Gastrocnemius medialis (tissue), 4 donors: ENCODE measurements at regions not wholly inside any gene's neighbourhood (a gene's known extent, or its start where the extent isn't known, plus 50 kb on each side); places are given as distances from the start of the nearest gene placed in this dataset.

Experiments
- CTCF ChIP-seq, 5 experiments: fragments of 450-650 bp in 3 of 5; fragments of 200-600 bp in 2 of 5; sonication (generic) in 2 of 5; IDR thresholded peaks in 4 of 5; conservative IDR thresholded peaks in 1 of 5; 1 replicate in 4 of 5; 2 replicates in 1 of 5; pipeline ENCODE4 v1.5.1; 2016 to 2019; ENCODE audit warnings: antibody characterized with exemption in 5 of 5, mild to moderate bottlenecking in 3 of 5, moderate library complexity in 3 of 5
- POLR2A ChIP-seq, 2 donors: fragments of 450-650 bp; IDR thresholded peaks; one replicate each; pipeline ENCODE4 v1.6.1; 2017; ENCODE audit warnings: antibody characterized with exemption in 2 of 2, mild to moderate bottlenecking in 2 of 2, moderate library complexity in 2 of 2

DNA sequence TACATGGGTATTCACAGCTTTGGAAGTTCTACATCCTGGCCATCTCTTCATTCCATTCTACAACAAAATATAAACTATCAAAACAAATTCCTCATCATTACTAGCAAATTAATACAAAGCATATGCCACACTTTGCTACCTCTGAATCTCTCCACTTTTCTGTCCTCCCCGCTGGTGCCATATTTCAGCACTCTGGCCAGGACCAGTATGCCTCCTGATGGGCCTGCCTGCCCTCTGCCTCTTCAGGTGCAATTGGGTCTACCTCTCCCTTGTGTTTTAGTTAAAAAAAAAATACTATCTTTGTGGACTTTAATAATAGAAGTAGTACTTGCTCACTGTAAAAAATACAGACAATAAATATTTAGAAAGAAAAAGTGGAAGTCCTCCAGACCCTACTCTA is 448.8 kb downstream of the WDR72 start:
- TF ChIP-seq POLR2A (IDR thresholded peaks at IDR 0.05), result no peak
- TF ChIP-seq CTCF (IDR thresholded peaks at IDR 0.05 in 4 of 5, conservative IDR thresholded peaks at IDR 0.05 in 1 of 5), result no peak
